ENCODE measurements at regions not wholly inside any gene's neighbourhood (a gene's known extent, or its start where the extent isn't known, plus 50 kb on each side); places are given as distances from the start of the nearest gene placed in this dataset.

DNA sequence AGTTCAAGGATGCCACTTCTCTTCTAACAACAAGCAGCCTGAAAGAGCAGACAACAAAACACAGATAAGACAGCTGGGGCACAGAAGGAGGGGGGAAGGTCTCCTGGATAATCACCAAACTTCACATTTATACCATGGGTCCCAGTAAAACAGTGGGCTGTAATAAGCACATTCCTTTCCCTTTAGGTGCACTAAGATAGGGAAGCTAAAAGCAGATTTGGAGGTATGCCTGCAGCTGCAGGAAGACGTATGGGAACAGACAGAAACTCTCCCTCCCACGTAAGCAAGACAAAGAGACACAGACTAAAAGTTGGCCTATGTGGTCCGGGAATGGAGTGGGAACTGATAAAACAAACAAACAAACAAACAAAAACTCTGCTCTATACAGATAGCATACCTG, 612.1 kb downstream of the MRPL39 start:
- Histone ChIP-seq H3K14ac (ENCODE audit: insufficient read length) (no peak overlapping the region), H3K4ac (replicated peaks; ENCODE audit: insufficient read length, low read depth, low read length) (no peak overlapping the region), H3K79me2 (ENCODE audit: control insufficient read depth in 1 of 2, insufficient read depth in 2 of 2, low read length in 2 of 2) (no peaks in the 10 kb centered on the region), H3K23me2 (ENCODE audit: low read depth, low read length) (no peaks in the 10 kb centered on the region), H2AK5ac (ENCODE audit: low read depth, low read length) (no peak overlapping the region), H3K18ac (ENCODE audit: extremely low read depth, low read length) (no peak overlapping the region), H2BK5ac (ENCODE audit: low read depth, low read length) (no peak overlapping the region), H3K4me1 (replicated peaks in 1 of 4; ENCODE audit: control insufficient read depth in 3 of 4, insufficient read depth in 4 of 4, low read length in 3 of 4) (no peaks in the 10 kb centered on the region), H4K20me1 (replicated peaks in 1 of 2; ENCODE audit: control insufficient read depth in 1 of 2, insufficient read depth in 2 of 2, low read length in 2 of 2) (no peaks in the 10 kb centered on the region), H2BK120ac (replicated peaks; ENCODE audit: low read depth, low read length) (no peak overlapping the region), H3K79me1 (ENCODE audit: low read depth, low read length) (no peaks in the 10 kb centered on the region), H4K8ac (ENCODE audit: extremely low read depth, insufficient read depth, low read length) (no peak overlapping the region), H3K4me2 (ENCODE audit: insufficient read depth in 1 of 2, low read depth in 2 of 2, low read length in 2 of 2) (no peak overlapping the region), H3K9me3 (ENCODE audit: insufficient read depth in 2 of 2, low read depth in 1 of 2, low read length in 1 of 2) (no peaks in the 10 kb centered on the region), H4K5ac (ENCODE audit: insufficient read length, low read depth, low read length) (no peak overlapping the region), H2BK15ac (ENCODE audit: low read length) (no peak overlapping the region), H3K36me3 (ENCODE audit: control insufficient read depth in 2 of 4, insufficient read depth in 4 of 4, low read length in 3 of 4) (no peaks in the 10 kb centered on the region), H3K23ac (ENCODE audit: insufficient read length) (no peak overlapping the region), H2BK12ac (ENCODE audit: low read depth, low read length) (no peak overlapping the region), H4K91ac (replicated peaks; ENCODE audit: insufficient read length, low read length) (no peak overlapping the region), H2AFZ (ENCODE audit: low read length) (peak overlapping the region; percentile 15; the same call in 1 of the 2 replicates), H3K27me3 (replicated peaks in 1 of 4; ENCODE audit: control insufficient read depth in 3 of 4, extremely low read depth in 1 of 4, insufficient read depth in 3 of 4, low read length in 3 of 4) (no peaks in the 10 kb centered on the region), H3K56ac (replicated peaks; ENCODE audit: insufficient read length, low read depth, low read length) (no peak overlapping the region), H3K27ac (ENCODE audit: low read depth, low read length) (no peak overlapping the region), H2BK20ac (ENCODE audit: low read length) (no peak overlapping the region), H3K9ac (replicated peaks in 1 of 4; ENCODE audit: extremely low read depth in 1 of 4, low read depth in 3 of 4, low read length in 3 of 4) (no peak overlapping the region), H3K4me3 (ENCODE audit: extremely low read depth in 1 of 4, insufficient read depth in 2 of 4, low read depth in 3 of 4, low read length in 4 of 4) (no peak overlapping the region)
- DNase-seq (ENCODE audit: low read depth in 1 of 2, low spot score in 2 of 2) (no peak), FAIRE-seq (no peak)
- WGBS, 2 experiments (ENCODE audit: extremely low coverage in 1 of 2, insufficient coverage in 1 of 2, insufficient read length in 1 of 2, insufficient replicate concordance in 2 of 2, low coverage in 1 of 2, low lambda C conversion rate in 2 of 2, missing lambda C conversion rate in 1 of 2) = 74% methylated on average over 3 of the region's 3 CpGs; no CpG with 5 or more reads in 1 of the 2 experiments
- ChIA-PET POLR2A (ENCODE audit: partially characterized antibody) (no interaction called here), CTCF (ENCODE audit: partially characterized antibody) (interaction anchor here (0.6 to 1.0 kb wide), 2 partner anchors 36 to 622 kb away, joined by 3 read pairs; no protein-coding TSS in a partner anchor)
- TF ChIP-seq SP1 (IDR thresholded peaks at IDR 0.05; ENCODE audit: low read depth, low read length) (no peak), SIN3A (conservative IDR thresholded peaks at IDR 0.05 in 1 of 2, IDR thresholded peaks at IDR 0.05 in 1 of 2; ENCODE audit: low read depth in 1 of 2, low read length in 2 of 2) (no peak), POLR2AphosphoS5 (IDR thresholded peaks at IDR 0.05; ENCODE audit: low read depth, low read length) (no peak), CBX8 (IDR thresholded peaks at IDR 0.05; ENCODE audit: borderline replicate concordance, low read depth, low read length) (no peak), JUN (IDR thresholded peaks at IDR 0.05; ENCODE audit: low read depth, low read length) (no peak), TAF1 (IDR thresholded peaks at IDR 0.05; ENCODE audit: low read depth, low read length) (no peak)
